TTC549 (cell line): ENCODE measurements at regions not wholly inside any gene's neighbourhood (a gene's known extent, or its start where the extent isn't known, plus 50 kb on each side); places are given as distances from the start of the nearest gene placed in this dataset.

Experiments
- FAIRE-seq: peaks from 2 replicates; lab custom pipeline; 2012; peaks lifted over from hg19 to GRCh38; lab: Jason Lieb, UNC

GRCh38 chr3:152516216-152516615, 247.5 kb downstream of the MBNL1 start:
- FAIRE-seq, result no peak

DNA sequence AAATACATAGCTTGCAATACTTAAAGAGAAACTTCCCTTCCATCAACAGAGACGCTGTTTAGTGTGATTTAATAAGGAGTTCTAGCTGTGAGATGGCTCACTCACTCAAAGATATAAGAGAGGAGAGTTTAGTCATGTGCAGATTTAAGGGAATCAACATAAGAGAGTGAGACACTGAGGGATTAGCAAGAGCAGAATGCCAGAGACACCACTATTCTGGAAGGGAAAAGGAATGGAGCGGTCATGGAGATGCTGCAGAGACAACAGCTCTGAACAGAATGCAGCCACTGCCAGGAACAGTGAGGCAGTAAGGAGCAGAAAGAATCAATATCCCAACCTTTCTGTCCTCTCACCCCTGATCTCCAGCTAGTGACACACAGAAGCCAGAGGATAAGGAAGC, 248.8 kb downstream of the MBNL1 start:
- no peak for FAIRE-seq

DNA sequence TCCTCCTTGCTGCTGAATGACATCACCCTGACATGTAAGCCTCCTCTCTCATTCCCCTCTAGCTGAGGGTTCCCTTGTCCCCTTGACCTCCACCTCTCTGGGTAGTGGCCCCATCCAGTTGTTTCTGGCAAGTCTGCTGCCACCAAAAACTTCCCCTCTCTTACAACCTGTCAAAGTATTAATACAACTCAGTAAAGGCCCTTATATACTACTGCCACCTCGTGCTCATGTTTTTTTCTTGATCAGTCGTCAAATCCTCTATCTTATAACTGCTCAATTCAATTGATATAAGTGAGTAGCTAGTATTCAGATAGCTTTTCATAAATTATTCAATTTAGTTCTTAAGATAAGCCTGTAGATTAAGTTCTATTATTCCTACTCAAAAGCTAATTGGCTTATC, 249.6 kb downstream of the MBNL1 start:
- FAIRE-seq, result no peak

- no peak for FAIRE-seq
Measured at GRCh38 chr3:152519376-152519775, 250.6 kb downstream of the MBNL1 start.

DNA sequence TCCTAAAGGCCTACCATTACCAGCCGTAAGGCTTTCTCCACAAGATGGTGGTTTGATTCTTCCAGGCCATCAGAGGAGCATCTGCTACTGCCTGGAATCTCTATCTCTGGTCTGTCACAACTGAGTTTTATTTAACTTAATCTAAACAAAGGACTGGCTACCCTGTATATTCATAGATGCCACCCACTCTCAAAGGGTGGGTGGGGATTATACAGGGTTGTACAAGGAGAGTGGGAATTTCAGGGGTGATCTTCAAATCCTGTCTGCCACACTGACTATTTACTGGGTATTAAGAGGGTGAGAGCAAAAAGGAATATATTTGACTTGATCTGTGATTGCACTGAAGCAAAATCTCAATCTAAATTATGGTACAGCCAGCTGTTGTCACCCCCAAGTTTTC, 253.3 kb downstream of the MBNL1 start:
- no peak for FAIRE-seq

DNA sequence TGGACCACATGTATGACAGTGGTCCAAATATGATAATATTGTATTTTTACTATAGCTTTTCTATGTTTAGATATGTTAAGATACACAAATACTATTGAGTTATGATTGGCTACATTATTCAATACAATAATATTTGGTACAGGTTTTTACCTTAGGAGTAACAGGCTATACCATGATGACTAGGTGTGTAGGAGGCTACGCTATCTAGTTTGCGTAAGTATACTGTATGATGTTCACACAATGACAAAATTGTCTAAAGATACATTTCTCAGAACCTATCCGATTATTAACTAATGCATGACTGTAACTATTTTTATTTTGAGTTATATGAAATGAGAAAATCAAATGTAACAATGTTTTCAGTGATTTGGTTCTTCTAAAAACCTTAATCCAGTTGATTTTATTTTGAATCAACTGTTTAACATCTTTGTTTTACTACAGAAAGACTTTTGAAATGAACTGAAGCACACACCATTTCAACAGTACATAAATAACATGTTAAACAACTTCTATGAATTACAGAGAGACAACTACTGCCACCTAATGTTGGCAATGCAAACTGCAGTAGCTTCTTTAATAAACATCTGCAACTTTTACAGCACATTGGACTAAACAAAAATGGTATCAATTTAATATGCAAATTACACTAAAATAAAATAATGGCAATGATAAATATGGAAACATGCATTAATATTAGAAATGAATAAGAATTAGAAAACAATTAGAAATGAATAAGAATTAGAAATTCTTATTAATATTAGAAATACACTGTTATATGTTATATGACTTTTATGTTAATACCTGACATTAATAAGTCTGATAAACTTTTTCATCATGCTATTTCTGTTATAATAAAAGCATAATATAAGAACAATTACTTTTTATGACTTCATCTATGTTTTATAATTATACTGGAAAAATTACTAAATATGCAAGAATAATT, 255.7 kb downstream of the MBNL1 start:
- FAIRE-seq, result peak; percentile 95

GRCh38 chr3:152531717-152532116, 263.0 kb downstream of the MBNL1 start:
- FAIRE-seq, result no peak

- no peak for FAIRE-seq
Measured at GRCh38 chr3:152538518-152538917, 269.8 kb downstream of the MBNL1 start.

- FAIRE-seq, result no peak
Measured at GRCh38 chr3:152539191-152539764, 270.5 kb downstream of the MBNL1 start.

GRCh38 chr3:152540120-152540519, 271.4 kb downstream of the MBNL1 start:
- FAIRE-seq, result no peak

DNA sequence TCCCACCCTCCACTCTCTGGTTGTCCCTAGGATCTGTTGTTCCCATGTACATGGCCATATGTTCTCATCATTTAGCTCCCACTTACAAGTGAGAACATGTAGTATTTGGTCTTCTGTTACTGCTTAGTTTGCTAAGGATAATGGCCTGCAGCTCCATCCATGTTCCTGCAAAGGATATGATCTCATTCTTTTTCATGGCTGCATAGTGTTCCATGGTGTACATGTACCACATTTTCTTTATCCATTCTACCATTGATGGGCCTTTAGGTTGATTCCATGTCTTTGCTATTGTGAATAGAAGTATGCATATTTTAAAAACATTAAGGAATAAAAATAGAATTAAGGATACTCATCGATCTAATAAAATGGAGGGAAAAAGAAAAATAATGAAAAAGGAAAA, 278.4 kb downstream of the MBNL1 start:
- no peak for FAIRE-seq

DNA sequence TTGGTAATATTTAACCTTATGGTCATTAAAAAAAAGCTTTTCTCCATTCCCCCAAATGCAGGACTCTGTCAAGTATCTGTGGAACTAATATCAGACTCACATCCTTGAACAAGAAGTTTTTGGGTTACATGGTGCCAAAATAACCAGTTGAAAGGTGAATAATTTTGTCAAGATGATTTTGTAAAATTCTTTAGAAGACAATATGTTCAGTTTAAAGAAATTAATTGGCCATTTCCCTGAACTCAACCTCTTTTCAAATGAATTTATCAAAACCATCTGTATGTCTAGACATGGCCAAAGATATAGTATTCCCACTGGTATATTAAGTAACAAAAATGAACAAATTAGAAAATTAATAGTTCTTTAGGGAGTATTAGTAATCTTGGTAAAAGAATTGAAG, 280.5 kb downstream of the MBNL1 start:
- FAIRE-seq, result no peak

GRCh38 chr3:152550284-152550683, 281.6 kb downstream of the MBNL1 start:
- FAIRE-seq, result no peak

- no peak for FAIRE-seq
Measured at GRCh38 chr3:152554980-152555379, 280.0 kb upstream of the P2RY1 start.

DNA sequence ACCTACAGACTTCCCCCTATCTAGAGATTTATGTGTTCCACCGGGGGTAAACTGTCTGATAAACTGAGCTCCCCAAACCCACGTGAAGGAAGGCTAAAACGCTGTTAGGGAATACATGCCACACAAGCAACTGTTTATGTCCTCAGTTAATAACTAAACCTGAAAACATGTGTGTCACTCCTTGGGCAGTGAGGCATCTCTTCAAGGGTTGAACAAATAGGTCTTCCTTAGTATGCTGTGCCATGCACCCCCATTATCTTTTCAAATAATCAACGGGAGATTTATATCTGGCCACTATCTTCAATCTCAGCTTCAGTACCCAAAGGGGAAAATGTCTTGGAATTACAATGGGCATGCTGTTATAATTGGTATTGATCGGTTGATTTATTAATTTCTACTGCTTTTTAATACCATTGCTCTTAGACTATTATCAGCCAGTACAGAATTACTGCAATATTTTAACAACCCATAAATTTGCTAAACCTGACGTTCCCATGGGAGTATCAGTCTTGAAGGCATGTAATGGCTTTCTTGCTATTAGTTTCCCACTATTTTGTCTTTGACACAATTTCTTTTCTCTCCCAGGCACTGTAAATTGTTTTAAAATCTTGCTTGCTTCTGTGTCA, 279.2 kb upstream of the P2RY1 start:
- no peak for FAIRE-seq

DNA sequence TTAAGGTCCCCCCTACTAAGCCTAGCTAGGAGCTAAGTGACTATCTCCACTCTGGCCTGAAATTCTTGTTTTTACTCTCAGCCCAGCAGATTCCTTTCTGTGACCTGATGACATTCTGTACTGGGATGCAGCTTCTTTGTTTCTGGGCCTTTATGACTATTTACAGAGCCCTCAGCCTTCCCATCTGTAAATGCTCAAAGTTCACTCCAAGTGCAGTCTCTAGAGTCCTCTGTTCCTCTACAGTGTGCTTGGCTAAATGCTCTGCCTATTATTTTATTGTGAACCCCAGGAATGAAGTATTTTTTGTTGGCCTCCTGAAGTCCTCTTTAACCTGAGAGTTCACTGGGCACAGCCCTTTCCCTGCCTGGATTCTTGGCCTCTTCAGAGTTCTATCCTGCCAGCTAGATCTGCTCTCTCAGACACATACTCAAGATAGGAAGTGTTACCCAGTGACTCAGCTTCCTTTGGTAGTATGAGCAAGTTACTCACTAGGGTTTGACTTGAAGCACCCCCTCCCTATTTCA, 278.1 kb upstream of the P2RY1 start:
- FAIRE-seq, result no peak

GRCh38 chr3:152557302-152557999, 277.5 kb upstream of the P2RY1 start:
- FAIRE-seq, result no peak

DNA sequence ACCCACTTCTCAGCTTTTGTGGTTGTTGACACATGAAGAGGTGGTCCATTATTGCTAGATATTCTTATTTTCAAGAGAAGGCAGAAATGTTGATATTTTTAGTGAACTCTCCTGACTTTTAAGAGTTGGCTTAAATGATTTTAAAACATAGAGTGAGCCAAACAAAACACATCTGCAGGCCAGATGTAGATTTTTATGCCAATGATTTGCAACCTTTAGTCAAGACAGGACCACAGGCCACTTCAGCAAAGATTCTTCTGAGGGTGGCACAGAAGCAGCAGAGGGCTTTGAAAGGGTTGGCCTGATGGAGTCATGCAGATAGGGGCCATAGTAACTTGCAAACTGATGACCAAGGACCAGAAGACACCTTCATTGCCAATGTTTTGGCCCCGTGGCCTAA, 276.5 kb upstream of the P2RY1 start:
- FAIRE-seq, result no peak

DNA sequence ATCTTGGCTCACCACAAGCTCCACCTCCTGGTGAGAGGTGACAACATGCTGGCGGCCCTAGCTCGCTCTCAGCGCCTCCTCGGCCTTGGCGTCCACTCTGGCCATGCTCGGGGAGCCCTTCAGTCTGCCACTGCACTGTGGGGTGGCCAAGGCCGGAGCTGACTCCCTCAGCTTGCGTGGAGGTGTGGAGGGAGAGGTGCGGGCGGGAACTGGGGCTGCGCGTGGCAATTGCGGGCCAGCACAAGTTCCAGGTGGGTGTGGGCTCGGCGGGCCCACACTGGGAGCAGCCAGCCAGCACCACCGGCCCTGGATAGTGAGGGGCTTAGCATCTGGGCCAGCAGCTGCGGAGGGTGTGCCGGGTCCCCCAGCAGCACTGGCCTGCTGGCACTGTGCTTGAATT, 275.7 kb upstream of the P2RY1 start:
- no peak for FAIRE-seq

DNA sequence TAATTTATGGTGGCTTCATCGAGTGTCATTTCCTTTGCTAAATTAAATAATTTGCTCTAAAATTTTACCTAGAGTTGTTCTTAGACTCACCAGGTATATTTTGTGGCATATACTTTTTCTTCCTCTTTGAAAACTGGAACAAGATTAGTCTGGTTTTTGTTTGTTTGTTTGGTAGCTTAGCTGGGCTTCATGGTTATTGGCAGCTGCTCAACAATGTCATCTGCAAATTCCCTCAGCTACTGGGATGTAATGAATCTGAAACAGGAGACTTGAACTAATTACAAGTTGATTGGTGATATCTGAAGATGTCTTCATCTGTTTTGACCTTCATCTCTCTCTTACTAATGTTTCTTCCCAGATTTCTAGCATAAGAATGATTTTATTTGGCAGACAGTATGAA, 270.5 kb upstream of the P2RY1 start:
- no peak for FAIRE-seq

GRCh38 chr3:152574461-152575079, 260.4 kb upstream of the P2RY1 start:
- FAIRE-seq, result no peak

DNA sequence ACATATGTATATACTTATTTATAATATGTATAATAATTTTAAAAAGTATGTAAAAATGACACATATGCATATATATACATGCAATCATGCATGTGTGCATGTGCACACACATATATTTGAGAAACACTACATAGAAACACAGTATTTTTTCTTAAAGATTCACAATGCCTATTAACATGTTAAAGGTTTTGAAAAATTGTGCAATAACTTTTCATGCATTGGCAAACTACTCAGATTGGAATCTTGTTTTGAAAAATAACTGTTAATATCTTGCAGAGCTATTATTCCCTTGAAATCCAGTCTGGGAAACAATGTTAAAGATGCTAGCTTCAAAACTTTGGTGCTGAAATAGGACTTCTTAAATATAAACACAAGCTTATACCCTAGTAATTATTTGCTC, 256.2 kb upstream of the P2RY1 start:
- no peak for FAIRE-seq
